ENCODE measurements at regions not wholly inside any gene's neighbourhood (a gene's known extent, or its start where the extent isn't known, plus 50 kb on each side); places are given as distances from the start of the nearest gene placed in this dataset.

DNA sequence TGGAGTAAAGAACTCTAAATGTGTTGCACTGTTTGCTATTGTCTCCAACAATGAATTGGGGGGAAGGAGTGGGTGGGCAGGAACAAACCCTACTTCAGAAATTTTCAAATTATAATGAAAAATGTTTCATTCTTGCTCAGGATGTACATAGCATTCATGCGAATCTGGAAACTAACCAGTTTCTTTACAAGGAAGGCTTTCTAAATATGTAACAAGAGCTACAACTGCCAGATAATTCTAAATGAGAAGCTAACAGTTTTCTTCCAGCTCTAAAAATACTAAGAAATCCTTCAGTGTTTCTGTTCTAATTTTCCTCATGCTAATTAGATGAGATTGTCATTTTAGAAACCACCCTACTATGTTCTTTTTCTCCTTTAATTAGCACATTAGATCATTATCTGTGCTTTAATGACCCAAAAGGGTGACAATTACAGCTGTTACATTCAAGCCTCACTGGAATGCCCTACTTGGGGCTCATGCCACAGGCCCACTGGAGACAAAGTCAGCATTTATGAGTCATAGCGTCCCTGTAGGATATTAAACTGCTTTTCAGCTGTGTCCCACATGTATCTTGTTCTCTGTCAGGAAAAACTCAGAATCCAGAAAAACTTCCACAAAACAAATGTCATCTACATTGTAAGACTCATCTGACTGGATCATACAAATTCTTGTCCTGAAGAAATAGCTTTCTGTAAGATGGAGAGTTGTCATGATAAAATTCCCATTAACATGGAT, 804.6 kb upstream of the CXADR start:
- DNase-seq, result no peak

DNA sequence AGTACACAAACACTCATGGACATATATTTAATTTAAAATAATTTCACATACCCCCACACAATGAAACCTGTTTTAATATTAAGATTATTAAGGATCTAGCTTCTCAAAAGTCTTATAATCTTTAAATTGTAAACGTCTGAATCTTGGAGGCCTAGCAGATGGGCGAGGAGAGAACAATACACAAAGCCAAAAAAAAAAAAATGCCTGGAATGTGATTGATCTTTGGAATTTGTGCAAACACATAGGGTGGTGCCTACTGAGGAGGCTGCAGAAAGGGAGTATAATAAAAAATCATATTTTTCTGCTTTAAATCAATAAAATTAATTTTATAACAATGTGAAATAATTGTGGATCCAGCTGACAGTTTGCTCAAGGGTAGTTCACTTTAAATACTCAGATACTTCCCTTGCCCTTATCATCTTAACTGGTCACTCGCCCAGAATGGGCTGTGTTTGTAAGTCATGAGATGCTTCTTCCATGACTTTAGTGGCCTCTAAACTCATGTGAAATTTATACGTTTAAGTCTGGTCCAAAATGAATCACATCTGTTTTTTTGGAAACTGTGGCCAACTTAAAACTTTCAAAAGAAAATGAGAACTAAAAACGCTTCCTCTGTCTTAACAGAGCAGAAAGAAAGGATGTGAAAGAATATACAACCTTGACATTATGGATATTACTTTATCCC, 802.8 kb upstream of the CXADR start:
- no peak for DNase-seq

DNA sequence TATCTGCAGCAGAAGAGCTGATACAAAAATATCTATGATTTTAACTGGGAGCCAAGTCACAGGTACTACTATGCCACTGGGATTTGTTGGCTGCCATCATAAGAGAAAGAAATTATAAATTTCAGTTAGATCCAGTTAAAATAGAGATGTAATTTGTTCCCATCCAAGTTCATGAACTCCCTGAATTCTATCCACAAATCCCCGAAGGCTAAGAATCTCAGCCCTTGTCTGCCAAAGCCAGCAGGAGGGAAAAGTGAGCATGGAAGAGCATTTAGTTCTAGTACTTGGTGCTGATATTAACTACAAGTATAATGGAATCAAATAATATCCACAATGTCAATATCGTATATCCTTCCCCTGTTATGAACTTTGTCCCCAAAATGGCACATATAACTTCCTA, 801.1 kb upstream of the CXADR start:
- DNase-seq, result no peak

DNA sequence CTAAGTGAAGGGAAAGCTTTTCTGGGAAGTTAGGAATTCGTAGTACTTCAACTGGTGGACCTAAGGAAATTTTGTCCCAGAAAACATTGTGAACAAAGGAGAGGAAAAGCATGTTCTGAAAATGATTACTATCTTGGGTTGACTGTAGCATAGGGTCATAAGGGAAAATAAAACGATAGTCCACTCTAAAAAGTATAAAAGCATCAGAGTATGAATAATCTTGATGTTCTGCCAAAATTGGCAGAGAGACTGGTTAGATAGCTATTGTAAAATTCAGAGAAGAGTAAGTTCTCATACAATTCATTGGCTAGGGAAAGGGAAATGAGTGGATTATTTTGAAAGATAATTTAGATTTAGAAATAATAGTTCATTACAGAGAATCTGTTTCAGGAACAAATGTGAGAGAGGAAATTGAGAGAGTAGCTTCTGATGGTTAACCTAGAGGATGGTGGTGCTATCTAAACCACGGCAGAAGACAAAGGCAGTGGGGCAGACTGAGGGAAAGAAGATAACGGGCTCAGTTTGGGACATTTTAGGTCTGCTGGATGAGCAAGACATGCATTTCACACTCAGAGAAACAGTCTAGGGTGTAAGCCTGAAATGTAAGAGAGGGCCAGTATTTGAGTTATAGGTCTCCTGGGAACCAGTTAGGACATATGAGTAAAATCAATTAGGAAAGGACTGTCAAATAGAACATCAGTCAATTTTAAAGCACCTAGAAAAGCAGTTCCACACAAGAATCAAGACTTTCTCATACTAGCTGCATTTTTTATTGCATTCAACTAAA, 799.3 kb upstream of the CXADR start:
- DNase-seq, result no peak

DNA sequence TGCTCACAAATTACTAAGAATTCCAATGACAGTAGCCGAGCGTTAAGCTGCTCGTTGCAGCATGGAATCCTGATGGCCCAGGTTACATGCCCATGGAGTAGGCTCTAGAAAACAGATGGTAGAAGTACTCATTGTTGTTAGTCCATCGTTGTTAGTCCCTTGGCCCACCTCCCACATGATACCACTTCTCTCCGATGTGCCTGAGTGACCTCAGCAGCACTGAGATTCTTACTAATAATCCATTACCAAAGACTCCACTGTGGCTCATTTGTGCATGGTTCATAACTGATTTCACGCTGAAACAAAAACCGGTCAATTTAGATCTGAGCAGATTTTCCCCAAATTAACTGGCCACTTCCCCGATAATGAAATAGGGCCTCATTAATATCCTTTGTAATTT, 772.3 kb upstream of the CXADR start:
- DNase-seq, result no peak

DNA sequence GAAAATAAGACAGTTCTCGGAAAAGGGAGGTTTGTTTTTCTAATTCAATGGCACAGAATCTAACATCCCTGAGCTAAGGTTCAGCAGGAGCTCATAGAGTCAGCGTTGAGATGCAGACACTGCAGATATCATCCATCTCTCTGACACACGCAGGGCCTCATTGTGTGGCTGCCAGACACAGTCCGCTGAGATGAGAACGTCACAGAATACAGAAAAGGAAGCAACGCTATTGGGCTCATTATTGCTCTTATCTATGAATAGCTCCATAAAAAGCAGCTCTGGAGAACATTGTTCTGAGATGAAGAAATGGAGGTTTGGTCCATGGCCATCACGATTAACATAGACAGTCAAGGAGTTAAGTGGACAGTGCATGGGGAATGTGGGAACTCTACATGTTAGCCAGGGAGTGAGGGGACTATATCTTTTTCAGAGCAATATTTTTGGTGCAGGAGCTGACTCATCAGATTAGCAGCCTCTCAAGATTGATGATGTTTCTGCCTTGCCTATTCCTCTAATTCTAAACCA, 771.6 kb upstream of the CXADR start:
- no peak for DNase-seq

DNA sequence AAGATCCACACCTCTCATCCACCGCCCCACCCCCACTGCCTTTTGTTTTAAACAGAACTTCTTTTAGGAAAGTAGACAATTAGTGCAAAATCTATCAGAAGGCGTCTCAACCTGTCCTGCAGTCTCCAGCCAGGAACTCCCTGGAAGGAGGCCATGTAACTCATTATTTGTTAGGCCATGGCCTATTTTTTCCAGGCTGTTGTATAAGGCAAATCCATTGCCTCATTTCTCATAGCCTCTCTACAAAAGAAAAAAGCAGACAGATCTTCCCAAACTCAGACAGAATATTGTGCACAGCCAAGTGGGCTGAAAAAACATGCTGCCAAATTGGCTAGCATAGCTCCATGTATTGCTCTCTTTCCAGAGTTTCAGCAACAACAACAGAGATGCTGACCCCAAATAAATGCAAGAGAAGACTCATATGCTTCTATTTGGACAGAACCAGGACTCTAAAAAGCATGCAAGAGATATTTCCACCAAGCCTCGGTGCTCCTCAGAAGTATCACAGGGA, 770.7 kb upstream of the CXADR start:
- no peak for DNase-seq

DNA sequence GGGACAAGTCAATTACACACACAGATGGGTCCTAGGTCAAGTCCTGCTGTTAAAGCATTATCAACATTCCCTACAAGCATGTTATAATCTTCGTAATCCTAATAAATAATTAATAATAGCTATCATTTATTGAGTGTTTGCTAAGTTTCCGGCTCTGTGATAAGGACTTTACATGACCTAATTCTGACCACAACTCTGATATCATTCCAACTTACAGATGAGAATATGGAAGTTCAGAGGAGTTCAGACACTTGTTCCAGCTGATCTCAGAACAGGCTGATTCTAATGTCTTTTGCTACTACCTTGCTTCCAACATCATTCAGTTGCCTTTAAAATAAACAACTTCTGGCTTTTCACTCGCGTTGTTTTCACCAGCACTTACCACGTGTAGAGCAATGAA, 770.1 kb upstream of the CXADR start:
- DNase-seq, result no peak

DNA sequence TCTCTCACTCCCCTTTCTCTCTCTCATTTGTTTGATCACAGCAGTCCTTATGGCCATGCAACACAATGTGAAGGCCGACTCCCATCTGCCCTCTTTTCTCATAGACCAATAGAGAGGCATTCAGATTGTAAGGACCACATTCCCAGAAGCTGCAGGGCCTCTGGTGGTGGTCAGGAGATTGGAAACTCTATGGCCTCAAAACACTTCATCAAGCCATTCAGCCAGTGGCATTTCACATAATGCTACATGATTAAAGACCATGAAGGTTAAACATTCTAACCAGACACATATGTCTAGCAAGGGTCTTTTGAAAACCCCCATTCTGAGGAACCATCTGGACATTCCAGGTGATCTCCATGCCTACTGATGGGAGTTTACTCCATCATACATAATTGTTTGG, 769.5 kb upstream of the CXADR start:
- no peak for DNase-seq

DNA sequence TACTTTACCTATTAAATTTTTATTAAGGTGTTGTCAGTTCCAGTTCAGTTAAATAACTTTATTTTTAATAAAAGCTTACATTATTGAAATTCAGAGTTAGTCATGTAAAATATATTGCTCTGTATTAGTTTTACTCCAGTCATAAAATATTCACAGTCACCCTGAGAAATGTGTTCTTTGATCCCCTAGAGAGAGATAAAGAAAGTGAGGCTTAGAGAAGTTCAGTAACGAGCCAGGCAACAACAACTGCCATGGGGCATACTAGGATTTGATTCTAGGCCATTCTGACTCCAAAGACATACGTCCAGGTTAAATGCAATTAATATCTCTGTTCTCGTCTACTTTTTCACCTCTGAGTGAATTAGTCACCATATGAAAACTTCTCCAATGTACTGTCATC, 761.9 kb upstream of the CXADR start:
- no peak for DNase-seq

DNA sequence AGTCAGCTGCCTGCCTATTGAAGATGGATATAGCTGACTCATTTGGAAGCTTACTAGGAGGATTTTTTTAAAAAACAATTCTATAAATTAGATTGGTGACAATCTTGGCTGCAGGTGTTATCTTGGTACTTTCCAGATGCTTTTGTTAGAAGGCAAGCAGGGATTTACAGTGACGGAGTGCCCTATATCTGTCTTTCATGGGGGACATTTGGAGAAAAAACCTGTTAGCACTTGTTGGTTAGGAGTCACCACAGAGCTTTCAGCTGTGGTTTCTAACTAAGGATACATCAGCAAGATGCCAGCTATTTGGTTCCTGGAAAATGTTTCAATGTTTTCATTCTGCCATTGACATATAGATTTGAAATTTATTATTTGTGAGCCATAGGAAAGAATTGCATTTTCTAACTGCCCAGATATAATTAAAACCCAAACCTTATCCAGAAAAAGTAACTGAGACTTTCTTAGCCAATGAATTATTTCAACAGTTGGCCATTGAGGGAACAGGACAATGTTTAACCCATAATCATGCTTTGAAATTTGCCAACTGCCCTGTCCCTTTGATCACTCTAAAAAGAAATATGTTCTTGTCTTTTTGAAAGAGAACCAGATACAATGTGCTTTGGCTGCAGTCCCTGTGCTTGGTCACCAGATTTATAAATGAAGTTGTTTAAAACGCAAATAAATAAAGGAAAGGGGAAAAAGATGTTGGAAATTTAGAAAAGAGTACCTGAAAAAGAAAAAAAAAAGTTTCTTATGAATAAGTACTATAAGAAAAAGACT, 761.0 kb upstream of the CXADR start:
- DNase-seq, result no peak

DNA sequence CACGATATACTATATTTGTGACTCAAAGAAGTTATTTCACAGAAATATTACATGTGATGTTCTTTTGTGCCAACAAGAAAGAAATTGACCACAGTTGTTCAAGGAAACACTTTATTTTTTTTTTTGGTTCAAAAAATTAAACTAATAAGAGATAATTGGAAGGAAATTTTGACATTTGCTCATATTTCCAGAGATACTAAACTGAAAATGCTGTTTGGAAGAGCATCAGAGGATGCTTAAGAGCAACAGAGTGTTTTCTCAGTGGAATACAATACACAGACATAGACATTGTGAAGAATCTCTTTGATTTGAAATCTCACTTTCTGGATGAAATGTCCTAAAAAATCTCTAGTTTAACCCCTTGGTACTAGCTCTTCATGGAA, 760.4 kb upstream of the CXADR start:
- DNase-seq, result no peak

DNA sequence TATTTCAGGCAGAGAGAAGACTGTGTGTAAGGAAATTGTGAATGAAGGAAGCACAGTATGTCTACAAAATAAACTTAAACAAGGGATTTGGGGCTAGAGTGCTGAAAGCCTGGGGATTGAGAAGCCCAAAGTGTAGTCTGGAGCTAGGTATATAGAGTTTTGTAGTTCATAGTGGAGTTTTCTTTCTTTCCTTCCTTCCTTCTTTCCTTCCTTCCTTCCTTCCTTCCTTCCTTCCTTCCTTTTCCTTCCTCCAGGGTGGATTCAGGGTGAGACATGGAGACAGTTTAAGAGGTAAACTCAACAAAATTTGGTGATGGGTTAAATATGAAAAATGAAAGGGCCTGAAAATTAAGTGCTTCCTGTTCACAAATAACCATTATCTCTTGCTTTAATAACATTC, 757.8 kb upstream of the CXADR start:
- DNase-seq, result no peak

DNA sequence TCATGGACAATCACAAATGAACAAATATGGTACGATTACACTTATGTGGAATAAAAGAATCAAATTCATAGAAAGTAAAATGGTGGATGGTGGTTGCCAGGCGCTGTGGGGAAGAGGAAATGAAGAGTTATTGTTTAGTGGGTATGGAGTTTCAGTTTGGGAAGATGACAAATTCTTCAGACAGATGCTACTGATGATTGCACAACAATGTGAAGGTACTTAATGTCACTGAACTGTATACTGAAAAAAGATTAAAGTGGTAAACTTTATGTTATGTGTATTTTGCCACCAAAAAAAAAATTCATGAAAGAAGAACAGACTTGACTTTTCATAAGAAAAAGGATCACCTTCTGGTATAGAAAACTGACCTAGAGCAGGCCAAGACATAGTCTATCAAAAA, 745.6 kb upstream of the CXADR start:
- DNase-seq, result no peak

DNA sequence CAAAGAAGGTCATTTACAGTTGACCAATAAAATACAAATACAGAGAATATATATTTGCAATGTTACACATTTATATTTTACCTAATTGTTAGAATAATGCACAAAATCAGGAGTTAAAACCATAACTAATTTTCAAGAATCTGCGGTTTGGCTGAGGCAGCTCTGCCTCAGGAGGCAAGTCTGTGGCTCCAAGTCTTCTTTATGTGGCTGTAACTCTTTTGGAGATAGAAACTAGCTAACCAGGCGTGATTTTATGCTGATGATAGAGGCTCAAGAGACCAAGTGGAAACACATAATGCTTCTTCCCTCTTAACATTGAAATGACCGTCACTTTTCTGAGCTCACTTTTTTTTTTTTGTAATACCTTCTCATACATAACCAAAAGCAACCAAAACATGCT, 744.7 kb upstream of the CXADR start:
- no peak for DNase-seq

DNA sequence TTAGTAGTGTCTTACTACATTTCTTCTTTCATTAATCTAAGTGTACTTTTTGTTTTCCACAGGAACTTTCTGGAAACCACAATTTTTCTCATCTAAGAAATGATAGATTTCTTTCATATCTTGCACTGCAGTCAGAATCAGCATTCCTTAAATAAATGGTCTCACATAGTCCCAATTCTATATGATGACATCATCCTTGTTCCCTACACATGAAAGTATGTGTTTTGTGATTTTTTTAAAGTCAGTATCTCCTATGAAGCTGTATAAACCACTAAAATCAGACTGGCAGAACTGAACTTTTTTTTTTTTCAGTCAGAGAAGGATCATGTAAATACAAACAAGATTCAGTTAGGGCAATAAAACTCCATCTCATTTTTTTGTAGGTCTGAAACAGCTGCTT, 742.6 kb upstream of the CXADR start:
- no peak for DNase-seq

DNA sequence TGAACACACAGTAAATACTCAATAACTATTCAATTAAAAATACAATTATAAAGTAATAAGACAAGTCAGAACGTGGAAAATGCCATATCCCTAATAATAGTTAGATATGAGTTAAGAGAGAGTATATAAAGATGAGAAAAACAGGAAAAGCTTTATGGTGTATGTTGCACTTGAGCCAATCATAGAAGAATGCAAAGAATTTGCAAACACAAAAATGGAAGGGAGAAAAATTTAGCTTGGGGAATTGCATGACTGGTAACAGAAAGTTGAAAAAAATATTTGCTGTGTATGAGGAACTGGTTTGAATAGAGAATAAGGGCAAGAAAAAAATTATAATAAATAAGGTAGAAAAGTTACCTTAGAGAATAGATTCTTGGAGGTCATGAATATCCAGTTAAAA, 739.6 kb upstream of the CXADR start:
- DNase-seq, result peak; percentile 49

DNA sequence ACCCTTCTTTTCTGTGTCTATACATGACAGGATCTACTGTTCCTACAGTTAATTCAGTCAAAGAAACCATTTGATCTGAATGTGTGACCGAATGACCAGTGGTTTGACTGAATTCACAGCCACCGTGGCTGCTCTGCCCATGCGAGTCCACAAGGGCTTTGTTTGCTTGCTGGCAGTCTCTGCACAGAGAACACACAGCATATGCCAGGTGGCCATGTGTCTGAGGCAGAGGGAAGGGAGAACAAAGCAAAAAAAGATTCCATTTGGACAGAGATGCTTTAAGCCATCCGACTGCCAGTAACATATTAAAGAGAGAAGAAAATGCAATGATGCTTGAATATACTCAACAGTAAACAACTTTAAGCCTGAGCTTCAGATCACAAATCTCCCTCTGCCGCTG, 737.8 kb upstream of the CXADR start:
- no peak for DNase-seq

DNA sequence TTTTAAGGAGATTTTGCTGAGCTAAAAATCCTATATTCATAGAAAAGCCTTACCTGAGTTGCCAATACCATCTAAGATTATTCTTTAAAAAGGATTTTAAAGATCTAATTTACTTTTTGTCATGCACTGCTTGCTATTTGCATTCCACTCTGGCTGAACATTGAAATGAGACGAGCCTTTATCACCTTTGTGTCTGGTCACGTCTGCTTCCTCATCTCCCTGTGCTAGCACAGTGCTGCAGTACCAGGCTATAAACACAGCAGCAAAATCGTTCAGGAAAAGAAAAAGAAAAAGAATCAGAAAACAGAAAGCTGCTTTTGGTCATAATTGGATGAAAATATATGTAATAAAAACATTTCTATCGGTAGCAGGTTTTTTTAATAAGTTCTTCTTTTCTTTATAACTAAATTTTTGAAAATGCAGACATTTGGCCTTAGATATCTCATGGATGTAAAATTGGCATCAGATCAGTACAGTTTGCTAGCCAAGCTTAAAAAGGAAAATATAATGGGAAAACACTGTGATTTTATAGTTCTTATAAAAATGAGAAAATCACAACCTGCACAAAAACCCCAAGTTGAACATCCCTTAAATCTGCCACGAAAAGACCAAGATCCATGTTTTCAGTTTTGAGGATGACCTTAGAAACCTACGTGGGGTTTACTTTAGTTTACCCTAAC, 735.7 kb upstream of the CXADR start:
- DNase-seq, result no peak

DNA sequence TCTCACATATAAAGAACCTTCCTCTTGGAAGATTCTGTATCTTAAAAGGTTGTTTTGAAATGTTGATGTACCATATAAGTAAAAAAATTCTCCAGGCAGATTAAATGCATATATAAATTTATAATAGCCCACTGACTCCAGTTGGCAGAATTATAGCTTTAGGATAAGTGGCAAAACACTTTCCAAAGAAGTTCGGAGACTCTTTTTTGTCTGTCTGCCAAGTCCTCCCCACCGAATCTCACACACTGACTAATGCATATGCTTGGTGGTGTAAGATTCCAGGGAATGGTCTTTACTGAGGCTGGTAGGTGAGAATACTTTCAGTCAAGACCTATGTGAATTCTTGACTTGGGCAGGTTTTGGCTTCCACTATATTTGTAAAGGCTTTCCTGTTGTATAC, 724.3 kb upstream of the CXADR start:
- DNase-seq, result no peak

DNA sequence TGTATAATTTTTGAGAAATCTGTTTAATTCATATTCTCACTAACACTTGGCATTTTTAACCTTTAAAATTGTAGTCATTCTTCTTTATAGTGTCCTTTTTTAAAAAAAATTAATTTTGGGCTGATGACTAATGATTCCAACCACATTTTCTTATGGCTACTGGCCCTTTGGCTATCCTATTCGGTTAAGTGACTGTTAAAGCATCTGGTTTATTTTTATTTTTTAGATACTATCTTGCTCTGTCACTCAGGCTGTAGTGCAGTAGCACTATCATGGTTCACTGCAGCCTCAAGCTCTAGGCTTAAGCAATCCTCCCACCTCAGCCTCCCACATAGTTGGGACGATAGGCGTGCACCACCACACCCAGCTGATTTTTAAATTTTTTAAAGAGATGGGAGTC, 723.2 kb upstream of the CXADR start:
- no peak for DNase-seq

DNA sequence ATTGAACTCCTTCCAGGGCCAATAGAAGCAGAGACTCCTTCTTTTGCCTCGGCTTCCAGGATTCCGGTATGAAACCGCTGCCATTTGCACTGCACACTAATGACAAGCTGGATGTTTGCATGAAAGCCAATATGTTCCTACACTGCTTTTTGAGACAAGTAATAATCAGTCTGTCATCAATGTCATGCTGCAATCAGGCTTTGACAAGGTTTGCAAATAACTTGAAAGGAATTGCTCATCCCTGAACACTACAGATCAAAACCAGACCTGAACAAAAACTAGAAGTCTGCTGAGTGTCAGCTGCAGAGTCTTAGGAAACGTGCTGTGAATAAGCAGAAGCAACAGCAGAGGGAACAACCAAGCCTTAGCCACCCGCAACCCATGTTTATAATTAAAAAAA, 720.7 kb upstream of the CXADR start:
- DNase-seq, result no peak
